B cell (primary cell): ENCODE measurements at regions not wholly inside any gene's neighbourhood (a gene's known extent, or its start where the extent isn't known, plus 50 kb on each side); places are given as distances from the start of the nearest gene placed in this dataset.

Experiments used
- ATAC-seq: fragments of 200-7000 bp; cut with Tn5 transposase; one replicate; pipeline ENCODE4 v1.10.0; 2021; ENCODE audit warnings: low read depth, mild to moderate bottlenecking, moderate number of reproducible peaks, moderate library complexity
- CTCF ChIA-PET: fragments of 350-600 bp; sonication (Branson Sonifier 250); formaldehyde crosslinking; loops from one replicate; lab custom pipeline; 2021; ENCODE audit warnings: antibody characterized with exemption, inconsistent platforms; lab: Charles Lee
- POLR2A ChIA-PET: fragments of 350-600 bp; sonication (Branson Sonifier 250); formaldehyde crosslinking; loops from one replicate; lab custom pipeline; 2021; ENCODE audit warnings: antibody characterized with exemption; lab: Charles Lee
- DNase-seq: peaks from one replicate; pipeline ENCODE4 v3.0.0; 2013
- H2AFZ ChIP-seq: 2 replicates; pipeline ENCODE4 v1.6.1; 2012; ENCODE audit warnings: mild to moderate bottlenecking, low read depth, low read length; ENCODE audit not compliant: insufficient read depth, poor library complexity, severe bottlenecking
- H3K27ac ChIP-seq, 2 donors: 1 replicate in 1 of 2; 2 replicates in 1 of 2; pipeline ENCODE4 v1.5.1; 2012 to 2013; ENCODE audit warnings: low read length in 2 of 2, mild to moderate bottlenecking in 2 of 2, moderate library complexity in 1 of 2
- H3K27me3 ChIP-seq, 4 experiments: fragments of 200-600 bp in 1 of 4; sonication (generic) in 1 of 4; replicated peaks in 1 of 4; 1 replicate in 2 of 4; 2 replicates in 2 of 4; pipeline versions ENCODE4 v1.6.1 to v1.7.0; 2013 to 2016; ENCODE audit warnings: low read length in 3 of 4, mild to moderate bottlenecking in 2 of 4, mixed read lengths in 1 of 4, moderate library complexity in 1 of 4; ENCODE audit not compliant: insufficient read depth in 4 of 4, control insufficient read depth in 3 of 4; ENCODE audit errors: control extremely low read depth in 1 of 4
- H3K36me3 ChIP-seq, 2 experiments: replicated peaks in 1 of 2; 1 replicate in 1 of 2; 2 replicates in 1 of 2; pipeline versions ENCODE4 v1.6.1 to v1.7.1; 2013; ENCODE audit warnings: low read length in 1 of 2; ENCODE audit not compliant: insufficient read depth in 2 of 2, control insufficient read depth in 1 of 2; ENCODE audit errors: control extremely low read depth in 1 of 2, extremely low read depth in 1 of 2
- H3K4me1 ChIP-seq, 2 donors: fragments of 200-600 bp in 1 of 2; sonication (generic) in 1 of 2; 1 replicate in 1 of 2; 2 replicates in 1 of 2; pipeline versions ENCODE4 v1.5.1 to v1.6.1; 2013 to 2017; ENCODE audit warnings: low read length in 2 of 2; ENCODE audit not compliant: control insufficient read depth in 2 of 2, insufficient read depth in 2 of 2
- H3K4me2 ChIP-seq: replicated peaks from 2 replicates; pipeline ENCODE3; 2012; ENCODE audit warnings: mild to moderate bottlenecking, low read depth, low read length; ENCODE audit not compliant: poor library complexity, severe bottlenecking
- H3K4me3 ChIP-seq, 5 experiments: fragments of 200-600 bp in 1 of 5; sonication (generic) in 1 of 5; 1 replicate in 3 of 5; 2 replicates in 2 of 5; pipeline versions ENCODE4 v1.5.1 to v1.7.0; 2011 to 2016; ENCODE audit warnings: low read length in 4 of 5, mild to moderate bottlenecking in 4 of 5, low read depth in 2 of 5, control low read depth in 1 of 5, moderate library complexity in 1 of 5; ENCODE audit not compliant: insufficient read depth in 1 of 5; ENCODE audit errors: control extremely low read depth in 1 of 5, extremely low read depth in 1 of 5
- H3K79me2 ChIP-seq: fragments of 200-600 bp; sonication (generic); one replicate; pipeline ENCODE4 v1.6.0; 2016; ENCODE audit warnings: low read length; ENCODE audit not compliant: control insufficient read depth, insufficient read depth
- H3K9ac ChIP-seq: fragments of 200-600 bp; sonication (generic); 2 replicates; pipeline ENCODE4 v1.6.1; 2017; ENCODE audit warnings: mild to moderate bottlenecking, low read length, moderate library complexity
- H3K9me3 ChIP-seq, 3 donors: one replicate each; pipeline versions ENCODE4 v1.6.1 to v1.7.1; 2013; ENCODE audit warnings: low read length in 2 of 3; ENCODE audit not compliant: control insufficient read depth in 2 of 3, insufficient read depth in 1 of 3; ENCODE audit errors: control extremely low read depth in 1 of 3
- H4K20me1 ChIP-seq: 2 replicates; pipeline ENCODE4 v1.6.0; 2012; ENCODE audit warnings: mild to moderate bottlenecking, low read length; ENCODE audit not compliant: insufficient read depth, control insufficient read depth, poor library complexity, severe bottlenecking
- H3K27ac Mint-ChIP-seq: one replicate; pipeline ENCODE4 v1.8.0; 2021; ENCODE audit warnings: mixed read lengths
- H3K27me3 Mint-ChIP-seq: one replicate; pipeline ENCODE4 v1.8.0; 2021; ENCODE audit warnings: mixed read lengths
- H3K4me1 Mint-ChIP-seq: one replicate; pipeline ENCODE4 v1.8.0; 2021; ENCODE audit warnings: mixed read lengths
- H3K4me3 Mint-ChIP-seq: one replicate; pipeline ENCODE4 v1.8.0; 2021; ENCODE audit warnings: mixed read lengths
- H3K9me3 Mint-ChIP-seq: one replicate; pipeline ENCODE4 v1.8.0; 2022; ENCODE audit warnings: mixed read lengths; ENCODE audit not compliant: insufficient read depth
- CTCF ChIP-seq: fragments of 200-600 bp; IDR thresholded peaks from one replicate; pipeline ENCODE4 v1.8.0; 2022; ENCODE audit warnings: antibody characterized with exemption, mild to moderate bottlenecking
- EZH2 ChIP-seq: IDR thresholded peaks from 2 replicates; pipeline ENCODE4 v1.6.1; 2012; ENCODE audit warnings: borderline replicate concordance, low read depth, mild to moderate bottlenecking, moderate library complexity, low read length; ENCODE audit not compliant: insufficient read depth, poor library complexity, severe bottlenecking
- WGBS: methylation state at CpG from one replicate; pipeline ENCODE4 v1.1.5; 2013; ENCODE audit warnings: missing lambda C conversion rate; ENCODE audit not compliant: insufficient coverage; 5-methylcytosine and 5-hydroxymethylcytosine counted together
- intact Hi-C: fragments of 100-400 bp; cut with micrococcal nuclease; formaldehyde crosslinking; loops from one replicate; pipeline ENCODE4 v1.10.0; 2022

GRCh38 chr19:31819837-31820236, 470.6 kb upstream of the TSHZ3 start:
- Histone ChIP-seq H3K27ac (no peak overlapping the region), H3K4me3 (no peak overlapping the region), H3K36me3 (no peaks in the 10 kb centered on the region), H2AFZ (no peak overlapping the region), H3K27me3 (no peaks in the 10 kb centered on the region), H3K9ac (no peak overlapping the region), H4K20me1 (no peaks in the 10 kb centered on the region), H3K4me1 (no peaks in the 10 kb centered on the region), H3K9me3 (peaks cover 0 to 5% (median 0%) of the 10 kb centered on the region in 3 donors), H3K4me2 (no peak overlapping the region), H3K79me2 (no peaks in the 10 kb centered on the region)
- POLR2A ChIA-PET, result no interaction called here
- no peak overlapping the region for H3K4me3 Mint-ChIP-seq
- intact Hi-C loops, result no loop called here
- no peaks in the 10 kb centered on the region for H3K4me1 Mint-ChIP-seq
- H3K27ac Mint-ChIP-seq, result no peak overlapping the region
- DNase-seq (no peak), ATAC-seq (no peak)
- H3K27me3 Mint-ChIP-seq, result no peaks in the 10 kb centered on the region
- H3K9me3 Mint-ChIP-seq, result peaks cover 3% of the 10 kb centered on the region
- no peak for TF ChIP-seq EZH2
- no peak for TF ChIP-seq CTCF
- CTCF ChIA-PET, result no interaction called here

GRCh38 chr19:31821346-31821745, 472.1 kb upstream of the TSHZ3 start:
- Mint-ChIP-seq H3K4me1 (no peaks in the 10 kb centered on the region), H3K27me3 (no peaks in the 10 kb centered on the region), H3K27ac (no peak overlapping the region), H3K4me3 (no peak overlapping the region), H3K9me3 (peaks cover 6% of the 10 kb centered on the region)
- intact Hi-C loops, result no loop called here
- no peak for ATAC-seq
- no peak overlapping the region for H3K4me3 ChIP-seq
- H3K27me3 ChIP-seq, result no peaks in the 10 kb centered on the region
- no peak overlapping the region for H3K4me2 ChIP-seq
- no peaks in the 10 kb centered on the region for H4K20me1 ChIP-seq
- no peak overlapping the region for H3K9ac ChIP-seq
- POLR2A ChIA-PET, result no interaction called here
- WGBS, result 93% methylated on average over 2 of the region's 2 CpGs
- peaks cover 0 to 11% (median 0%) of the 10 kb centered on the region in 3 donors for H3K9me3 ChIP-seq
- H3K27ac ChIP-seq, result no peak overlapping the region
- H3K4me1 ChIP-seq, result no peaks in the 10 kb centered on the region
- CTCF ChIA-PET, result no interaction called here
- DNase-seq, result no peak
- no peaks in the 10 kb centered on the region for H3K79me2 ChIP-seq
- no peak for TF ChIP-seq EZH2
- no peak for TF ChIP-seq CTCF
- no peaks in the 10 kb centered on the region for H3K36me3 ChIP-seq
- H2AFZ ChIP-seq, result no peak overlapping the region
